ENCODE measurements at regions not wholly inside any gene's neighbourhood (a gene's known extent, or its start where the extent isn't known, plus 50 kb on each side); places are given as distances from the start of the nearest gene placed in this dataset.

DNA sequence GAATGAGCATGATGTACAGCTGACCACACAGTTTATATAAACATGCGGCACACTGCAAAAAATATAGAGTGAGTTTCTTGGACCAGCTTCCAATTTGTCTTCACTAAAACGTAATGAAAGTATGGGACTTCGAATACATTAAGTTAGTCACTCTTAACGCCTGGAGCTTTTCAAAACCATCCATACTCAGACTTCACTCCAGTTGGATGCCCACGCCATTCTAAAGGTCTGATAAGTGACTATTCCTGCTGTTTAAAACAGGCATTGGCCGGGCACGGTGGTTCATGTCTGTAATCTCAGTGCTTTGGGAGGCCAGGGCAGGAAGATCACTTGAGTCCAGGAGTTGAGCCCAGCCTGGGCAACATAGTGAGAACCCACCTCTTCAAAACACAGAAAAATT, 84.6 kb downstream of the MYL12B start:
- TF ChIP-seq, protein P1, sequence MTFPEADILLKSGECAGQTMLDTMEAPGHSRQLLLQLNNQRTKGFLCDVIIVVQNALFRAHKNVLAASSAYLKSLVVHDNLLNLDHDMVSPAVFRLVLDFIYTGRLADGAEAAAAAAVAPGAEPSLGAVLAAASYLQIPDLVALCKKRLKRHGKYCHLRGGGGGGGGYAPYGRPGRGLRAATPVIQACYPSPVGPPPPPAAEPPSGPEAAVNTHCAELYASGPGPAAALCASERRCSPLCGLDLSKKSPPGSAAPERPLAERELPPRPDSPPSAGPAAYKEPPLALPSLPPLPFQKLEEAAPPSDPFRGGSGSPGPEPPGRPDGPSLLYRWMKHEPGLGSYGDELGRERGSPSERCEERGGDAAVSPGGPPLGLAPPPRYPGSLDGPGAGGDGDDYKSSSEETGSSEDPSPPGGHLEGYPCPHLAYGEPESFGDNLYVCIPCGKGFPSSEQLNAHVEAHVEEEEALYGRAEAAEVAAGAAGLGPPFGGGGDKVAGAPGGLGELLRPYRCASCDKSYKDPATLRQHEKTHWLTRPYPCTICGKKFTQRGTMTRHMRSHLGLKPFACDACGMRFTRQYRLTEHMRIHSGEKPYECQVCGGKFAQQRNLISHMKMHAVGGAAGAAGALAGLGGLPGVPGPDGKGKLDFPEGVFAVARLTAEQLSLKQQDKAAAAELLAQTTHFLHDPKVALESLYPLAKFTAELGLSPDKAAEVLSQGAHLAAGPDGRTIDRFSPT (tag by site-specific recombination; IDR thresholded peaks at IDR 0.05) = no peak
- no peak for TF ChIP-seq ZNF140 (tag by site-specific recombination; IDR thresholded peaks at IDR 0.05)
- TF ChIP-seq ZNF335 (tag by site-specific recombination; conservative IDR thresholded peaks at IDR 0.05) = no peak
- no peak for TF ChIP-seq ZNF658 (tag by site-specific recombination; IDR thresholded peaks at IDR 0.05)
- TF ChIP-seq, protein P2, sequence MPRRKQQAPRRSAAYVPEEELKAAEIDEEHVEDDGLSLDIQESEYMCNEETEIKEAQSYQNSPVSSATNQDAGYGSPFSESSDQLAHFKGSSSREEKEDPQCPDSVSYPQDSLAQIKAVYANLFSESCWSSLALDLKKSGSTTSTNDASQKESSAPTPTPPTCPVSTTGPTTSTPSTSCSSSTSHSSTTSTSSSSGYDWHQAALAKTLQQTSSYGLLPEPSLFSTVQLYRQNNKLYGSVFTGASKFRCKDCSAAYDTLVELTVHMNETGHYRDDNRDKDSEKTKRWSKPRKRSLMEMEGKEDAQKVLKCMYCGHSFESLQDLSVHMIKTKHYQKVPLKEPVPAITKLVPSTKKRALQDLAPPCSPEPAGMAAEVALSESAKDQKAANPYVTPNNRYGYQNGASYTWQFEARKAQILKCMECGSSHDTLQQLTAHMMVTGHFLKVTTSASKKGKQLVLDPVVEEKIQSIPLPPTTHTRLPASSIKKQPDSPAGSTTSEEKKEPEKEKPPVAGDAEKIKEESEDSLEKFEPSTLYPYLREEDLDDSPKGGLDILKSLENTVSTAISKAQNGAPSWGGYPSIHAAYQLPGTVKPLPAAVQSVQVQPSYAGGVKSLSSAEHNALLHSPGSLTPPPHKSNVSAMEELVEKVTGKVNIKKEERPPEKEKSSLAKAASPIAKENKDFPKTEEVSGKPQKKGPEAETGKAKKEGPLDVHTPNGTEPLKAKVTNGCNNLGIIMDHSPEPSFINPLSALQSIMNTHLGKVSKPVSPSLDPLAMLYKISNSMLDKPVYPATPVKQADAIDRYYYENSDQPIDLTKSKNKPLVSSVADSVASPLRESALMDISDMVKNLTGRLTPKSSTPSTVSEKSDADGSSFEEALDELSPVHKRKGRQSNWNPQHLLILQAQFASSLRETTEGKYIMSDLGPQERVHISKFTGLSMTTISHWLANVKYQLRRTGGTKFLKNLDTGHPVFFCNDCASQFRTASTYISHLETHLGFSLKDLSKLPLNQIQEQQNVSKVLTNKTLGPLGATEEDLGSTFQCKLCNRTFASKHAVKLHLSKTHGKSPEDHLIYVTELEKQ (tag by site-specific recombination; IDR thresholded peaks at IDR 0.05; ENCODE audit: borderline replicate concordance) = no peak
- TF ChIP-seq ZNF843 (tag by site-specific recombination; IDR thresholded peaks at IDR 0.05) = no peak
